GM12864 (cell line): ENCODE measurements at regions not wholly inside any gene's neighbourhood (a gene's known extent, or its start where the extent isn't known, plus 50 kb on each side); places are given as distances from the start of the nearest gene placed in this dataset.
"Not testable (repeated sequence)": the region's sequence is repeated elsewhere in the genome, so short reads cannot be mapped to it uniquely, and the experiment has no call there.

ENCODE experiments used
- DNase-seq: peaks from one replicate; pipeline ENCODE4 v3.0.0-alpha.2; 2011; ENCODE audit warnings: low read depth
- H3K4me3 ChIP-seq: 2 replicates; pipeline ENCODE4 v1.5.1; 2011; ENCODE audit warnings: mild to moderate bottlenecking, low read depth, low read length, control low read depth
- CTCF ChIP-seq: IDR thresholded peaks from 2 replicates; pipeline ENCODE4 v1.5.1; 2011; ENCODE audit warnings: low read depth, mild to moderate bottlenecking, moderate library complexity, low read length, control low read depth, inconsistent platforms; ENCODE audit errors: missing control alignments

GRCh38 chr17:45667591-45668171 is 116.4 kb upstream of the CRHR1 start:
- DNase-seq: no peak
- H3K4me3 ChIP-seq: no peak overlapping the region
- no peak for TF ChIP-seq CTCF

- TF ChIP-seq CTCF: no peak
- no peak for DNase-seq
- no peak overlapping the region for H3K4me3 ChIP-seq
Measured at GRCh38 chr17:45668316-45668715, 115.8 kb upstream of the CRHR1 start.

- H3K4me3 ChIP-seq: no peak overlapping the region
- TF ChIP-seq CTCF: no peak
- no peak for DNase-seq
Measured at GRCh38 chr17:45672301-45672700, 111.8 kb upstream of the CRHR1 start.

GRCh38 chr17:45672792-45673191 is 111.3 kb upstream of the CRHR1 start:
- no peak for DNase-seq
- no peak overlapping the region for H3K4me3 ChIP-seq
- no peak for TF ChIP-seq CTCF

GRCh38 chr17:45673759-45674158 is 110.4 kb upstream of the CRHR1 start:
- H3K4me3 ChIP-seq, DNase-seq: not testable (repeated sequence)

GRCh38 chr17:45675012-45675411 is 109.1 kb upstream of the CRHR1 start:
- TF ChIP-seq CTCF: no peak
- DNase-seq: no peak
- no peak overlapping the region for H3K4me3 ChIP-seq

GRCh38 chr17:45675892-45676291 is 108.2 kb upstream of the CRHR1 start:
- no peak for TF ChIP-seq CTCF
- DNase-seq: no peak
- H3K4me3 ChIP-seq: no peak overlapping the region
